Stimulated activated naive CD8-positive, alpha-beta T cell treated with anti-CD3 and anti-CD28 coated beads, Interleukin-15, Interleukin-2, amounts not matched to agents 100 ng/mL and 50 ng/mL, for 24 hours (primary cell): ENCODE measurements at regions not wholly inside any gene's neighbourhood (a gene's known extent, or its start where the extent isn't known, plus 50 kb on each side); places are given as distances from the start of the nearest gene placed in this dataset.

ENCODE experiments used
- H3K27ac Mint-ChIP-seq: one replicate; pipeline ENCODE4 v1.8.0; 2021; ENCODE audit warnings: mild to moderate bottlenecking, mixed read lengths
- H3K27me3 Mint-ChIP-seq: one replicate; pipeline ENCODE4 v1.8.0; 2021; ENCODE audit warnings: mixed read lengths
- H3K36me3 Mint-ChIP-seq: one replicate; pipeline ENCODE4 v1.8.0; 2021; ENCODE audit warnings: low read depth, mixed read lengths
- H3K4me1 Mint-ChIP-seq: one replicate; pipeline ENCODE4 v1.8.0; 2021; ENCODE audit warnings: low read depth, mixed read lengths
- H3K4me3 Mint-ChIP-seq: one replicate; pipeline ENCODE4 v1.8.0; 2021; ENCODE audit warnings: mild to moderate bottlenecking, mixed read lengths
- H3K9me3 Mint-ChIP-seq: one replicate; pipeline ENCODE4 v1.8.0; 2021; ENCODE audit warnings: mixed read lengths

DNA sequence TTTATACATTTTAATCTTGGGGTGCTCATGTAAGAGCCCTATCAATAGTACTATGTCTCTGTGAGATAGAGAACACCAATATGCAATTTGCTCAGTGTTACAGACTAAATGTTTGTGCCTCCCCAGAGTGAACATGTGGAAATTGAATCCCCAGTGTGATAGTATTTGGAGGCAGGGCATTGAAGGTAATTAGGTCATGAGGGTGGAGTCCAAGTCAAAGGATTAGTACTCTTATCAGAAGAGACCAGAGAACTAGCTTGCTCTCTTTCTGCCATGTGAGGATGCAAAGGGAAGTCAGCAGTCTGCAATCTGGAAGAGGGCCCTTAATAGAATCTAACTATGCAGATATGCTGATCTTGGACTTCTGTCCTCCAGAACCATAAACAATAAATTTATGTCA lies 1317.0 kb downstream of the STIM2 start:
- no peaks in the 10 kb centered on the region for H3K4me1 Mint-ChIP-seq
- no peaks in the 10 kb centered on the region for H3K27me3 Mint-ChIP-seq
- H3K4me3 Mint-ChIP-seq: no peak overlapping the region
- peaks cover 9% of the 10 kb centered on the region for H3K9me3 Mint-ChIP-seq
- no peak overlapping the region for H3K27ac Mint-ChIP-seq
- H3K36me3 Mint-ChIP-seq: no peaks in the 10 kb centered on the region

DNA sequence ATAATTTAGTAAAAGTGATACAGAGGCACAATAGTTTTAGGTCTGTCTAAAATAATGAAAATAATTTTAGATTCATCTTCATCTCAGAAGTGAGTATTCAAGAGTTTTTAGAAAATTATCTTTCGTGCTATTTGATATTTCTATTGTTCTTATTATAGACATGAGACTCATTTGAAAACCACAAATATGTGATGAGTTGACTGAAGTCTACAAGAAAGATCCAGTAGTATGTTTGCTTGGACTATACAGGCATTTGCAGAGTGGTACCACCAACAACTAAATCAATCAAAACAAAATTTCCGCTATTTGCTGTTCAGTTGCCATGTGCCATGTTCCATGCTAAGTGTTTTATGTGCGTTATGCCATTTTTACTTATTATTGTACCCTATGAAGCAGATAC lies 1318.5 kb downstream of the STIM2 start:
- Mint-ChIP-seq H3K9me3 (peaks cover 9% of the 10 kb centered on the region), H3K4me3 (no peak overlapping the region), H3K36me3 (no peaks in the 10 kb centered on the region), H3K27ac (no peak overlapping the region), H3K4me1 (no peaks in the 10 kb centered on the region), H3K27me3 (no peaks in the 10 kb centered on the region)

DNA sequence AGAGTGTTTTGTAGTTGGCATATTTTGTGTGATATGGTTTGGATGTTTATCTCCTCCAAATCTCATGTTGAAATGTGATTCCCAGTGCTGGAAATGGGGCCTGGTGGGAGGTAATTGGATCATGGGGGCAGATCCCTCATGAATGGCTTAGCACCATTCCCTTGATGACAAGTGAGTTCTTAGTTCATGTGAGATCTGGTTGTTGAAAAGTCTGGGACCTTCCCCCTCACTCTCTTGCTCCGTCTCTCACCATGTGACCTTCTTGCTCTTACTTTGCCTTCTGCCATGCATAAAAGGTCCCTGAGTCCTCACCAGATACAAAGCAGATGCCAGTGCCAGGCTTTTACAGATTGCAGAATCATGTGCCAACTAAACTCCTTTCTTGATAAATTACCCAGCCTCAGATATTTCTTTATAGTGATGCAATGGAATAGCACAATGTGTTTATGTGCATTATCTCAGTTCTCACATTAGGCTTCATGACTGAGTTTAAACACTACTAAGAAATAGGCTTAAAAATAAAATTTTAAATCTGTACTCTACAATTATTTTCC lies 1348.8 kb downstream of the STIM2 start:
- Mint-ChIP-seq H3K4me3 (no peak overlapping the region), H3K36me3 (no peaks in the 10 kb centered on the region), H3K27me3 (no peaks in the 10 kb centered on the region), H3K27ac (no peak overlapping the region), H3K9me3 (peaks cover 13% of the 10 kb centered on the region), H3K4me1 (no peaks in the 10 kb centered on the region)

DNA sequence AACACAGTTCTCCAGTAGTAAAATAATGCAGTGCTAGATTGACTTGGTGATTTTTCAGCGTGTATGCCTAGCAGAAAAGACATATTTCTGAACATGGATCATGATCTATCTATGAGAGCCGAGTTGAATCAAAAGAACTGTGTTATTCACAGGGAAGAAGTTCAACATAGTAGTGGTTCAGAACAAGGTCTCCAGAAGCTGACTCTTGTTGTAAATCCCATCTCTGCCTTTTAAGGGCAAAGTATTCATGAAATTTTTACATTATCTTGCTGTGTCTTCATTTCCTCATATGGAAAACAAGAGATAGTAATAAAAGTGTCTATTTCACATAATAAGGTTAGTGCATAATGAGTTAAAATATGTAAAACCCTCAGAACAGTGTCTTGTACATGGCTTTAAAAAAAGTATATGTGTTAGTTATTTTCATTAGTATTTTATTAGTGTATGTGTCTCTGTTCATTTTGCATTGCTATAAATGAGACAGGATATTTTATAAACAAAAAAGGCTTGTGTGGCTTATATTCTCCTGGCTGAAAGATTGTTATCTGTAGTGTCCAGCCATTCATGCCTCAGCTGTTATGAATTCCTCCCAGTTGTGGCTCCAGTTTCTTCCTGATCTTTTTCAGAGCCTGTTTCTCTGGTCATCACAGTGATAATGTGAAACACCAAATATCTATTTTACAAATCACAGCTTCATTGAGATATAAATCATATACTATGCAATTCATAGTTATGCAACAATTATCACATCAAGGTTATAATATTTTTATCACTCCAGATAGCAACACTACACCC lies 1351.2 kb downstream of the STIM2 start:
- no peaks in the 10 kb centered on the region for H3K27me3 Mint-ChIP-seq
- H3K27ac Mint-ChIP-seq: no peak overlapping the region
- no peaks in the 10 kb centered on the region for H3K36me3 Mint-ChIP-seq
- H3K4me3 Mint-ChIP-seq: no peak overlapping the region
- no peaks in the 10 kb centered on the region for H3K4me1 Mint-ChIP-seq
- peaks cover 12% of the 10 kb centered on the region for H3K9me3 Mint-ChIP-seq

DNA sequence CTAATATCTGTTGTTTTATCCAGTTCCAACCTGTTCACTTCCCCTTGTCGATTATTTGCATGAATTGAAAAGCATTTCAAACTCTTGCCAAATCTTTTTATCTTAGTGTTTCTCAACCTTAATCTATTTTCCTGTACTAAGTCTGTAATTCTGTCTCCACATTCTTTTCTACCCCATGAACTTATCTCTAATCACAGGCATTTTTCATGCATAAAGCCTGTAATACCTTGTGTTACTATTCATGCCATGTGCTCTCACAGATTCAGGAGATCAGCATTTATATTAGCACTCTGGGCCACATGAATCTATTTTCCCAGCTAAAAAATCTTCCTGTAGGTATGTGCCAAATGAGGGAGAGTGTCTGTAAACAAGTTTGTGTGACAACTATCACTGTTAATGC lies 1360.9 kb downstream of the STIM2 start:
- Mint-ChIP-seq H3K36me3 (no peaks in the 10 kb centered on the region), H3K4me3 (no peak overlapping the region), H3K4me1 (no peaks in the 10 kb centered on the region), H3K27me3 (no peaks in the 10 kb centered on the region), H3K27ac (no peak overlapping the region), H3K9me3 (peaks cover 13% of the 10 kb centered on the region)

GRCh38 chr4:28225050-28225449 lies 1364.4 kb downstream of the STIM2 start:
- H3K9me3 Mint-ChIP-seq: peaks cover 13% of the 10 kb centered on the region
- no peaks in the 10 kb centered on the region for H3K27me3 Mint-ChIP-seq
- H3K36me3 Mint-ChIP-seq: no peaks in the 10 kb centered on the region
- H3K27ac Mint-ChIP-seq: no peak overlapping the region
- H3K4me1 Mint-ChIP-seq: no peaks in the 10 kb centered on the region
- H3K4me3 Mint-ChIP-seq: no peak overlapping the region

- H3K9me3 Mint-ChIP-seq: peaks cover 13% of the 10 kb centered on the region
- H3K27me3 Mint-ChIP-seq: no peaks in the 10 kb centered on the region
- H3K27ac Mint-ChIP-seq: no peak overlapping the region
- no peaks in the 10 kb centered on the region for H3K36me3 Mint-ChIP-seq
- no peak overlapping the region for H3K4me3 Mint-ChIP-seq
- H3K4me1 Mint-ChIP-seq: no peaks in the 10 kb centered on the region
These were observed 1365.2 kb downstream of the STIM2 start for GRCh38 chr4:28225689-28226353.

DNA sequence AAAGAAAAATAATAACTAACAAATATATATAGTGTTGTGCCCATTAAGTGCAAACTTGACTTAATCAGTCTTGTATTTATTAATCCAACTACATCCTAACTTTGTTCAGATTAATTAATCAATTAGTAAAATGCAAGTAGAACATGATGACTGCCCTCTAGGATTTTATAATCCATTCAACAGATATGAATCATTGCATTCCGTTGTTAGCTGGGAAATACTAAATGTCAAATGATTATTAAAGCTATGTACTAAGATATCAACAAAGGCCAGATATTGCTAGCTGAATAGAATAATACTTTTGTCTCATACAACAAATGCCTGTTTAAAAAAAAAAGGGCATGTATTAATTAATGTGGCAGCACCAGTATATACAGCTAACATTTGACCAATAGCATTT lies 1366.3 kb downstream of the STIM2 start:
- no peak overlapping the region for H3K4me3 Mint-ChIP-seq
- H3K27me3 Mint-ChIP-seq: no peaks in the 10 kb centered on the region
- no peaks in the 10 kb centered on the region for H3K4me1 Mint-ChIP-seq

GRCh38 chr4:28227764-28228163 lies 1367.1 kb downstream of the STIM2 start:
- H3K9me3 Mint-ChIP-seq: peaks cover 5% of the 10 kb centered on the region
- no peaks in the 10 kb centered on the region for H3K36me3 Mint-ChIP-seq
- no peaks in the 10 kb centered on the region for H3K4me1 Mint-ChIP-seq
- no peak overlapping the region for H3K4me3 Mint-ChIP-seq
- H3K27ac Mint-ChIP-seq: no peak overlapping the region
- H3K27me3 Mint-ChIP-seq: no peaks in the 10 kb centered on the region

More for the DNA sequence above, 1366.3 kb downstream of the STIM2 start:
- Mint-ChIP-seq H3K9me3 (peaks cover 6% of the 10 kb centered on the region), H3K36me3 (no peaks in the 10 kb centered on the region), H3K27ac (no peak overlapping the region)

GRCh38 chr4:28228561-28229491 lies 1368.2 kb downstream of the STIM2 start:
- Mint-ChIP-seq H3K9me3 (no peaks in the 10 kb centered on the region), H3K4me3 (no peak overlapping the region), H3K4me1 (no peaks in the 10 kb centered on the region), H3K27me3 (no peaks in the 10 kb centered on the region), H3K36me3 (no peaks in the 10 kb centered on the region), H3K27ac (no peak overlapping the region)

- H3K9me3 Mint-ChIP-seq: peaks cover 5% of the 10 kb centered on the region
- H3K27me3 Mint-ChIP-seq: no peaks in the 10 kb centered on the region
- no peak overlapping the region for H3K4me3 Mint-ChIP-seq
- no peaks in the 10 kb centered on the region for H3K36me3 Mint-ChIP-seq
- H3K4me1 Mint-ChIP-seq: no peaks in the 10 kb centered on the region
- H3K27ac Mint-ChIP-seq: no peak overlapping the region
These were observed 1371.7 kb downstream of the STIM2 start for GRCh38 chr4:28232376-28232775.

DNA sequence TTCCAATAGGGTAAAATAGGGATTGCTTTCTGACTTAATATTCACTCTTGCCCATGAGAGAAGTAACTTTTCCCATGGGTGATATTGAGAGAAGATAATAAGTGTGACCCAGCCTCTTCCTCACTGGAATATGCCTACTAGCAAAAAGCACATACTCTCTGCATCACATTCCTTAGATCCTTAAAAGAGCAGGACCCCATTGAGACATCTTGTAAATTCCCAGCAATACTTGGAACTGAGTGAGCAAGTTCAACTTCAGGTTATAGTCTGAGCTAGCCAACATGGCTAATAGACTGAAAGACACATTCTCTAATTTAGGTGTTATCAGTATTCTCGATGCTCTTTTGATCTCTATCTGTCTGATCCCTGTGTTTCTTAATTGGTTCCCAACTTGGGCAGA lies 1372.3 kb downstream of the STIM2 start:
- no peak overlapping the region for H3K27ac Mint-ChIP-seq
- H3K27me3 Mint-ChIP-seq: no peaks in the 10 kb centered on the region
- H3K9me3 Mint-ChIP-seq: peaks cover 5% of the 10 kb centered on the region
- no peaks in the 10 kb centered on the region for H3K36me3 Mint-ChIP-seq
- H3K4me1 Mint-ChIP-seq: no peaks in the 10 kb centered on the region
- no peak overlapping the region for H3K4me3 Mint-ChIP-seq

- H3K4me1 Mint-ChIP-seq: no peaks in the 10 kb centered on the region
- no peak overlapping the region for H3K27ac Mint-ChIP-seq
- H3K4me3 Mint-ChIP-seq: no peak overlapping the region
- no peaks in the 10 kb centered on the region for H3K27me3 Mint-ChIP-seq
- H3K9me3 Mint-ChIP-seq: peaks cover 5% of the 10 kb centered on the region
- no peaks in the 10 kb centered on the region for H3K36me3 Mint-ChIP-seq
These were observed 1373.1 kb downstream of the STIM2 start for GRCh38 chr4:28233724-28234123.

DNA sequence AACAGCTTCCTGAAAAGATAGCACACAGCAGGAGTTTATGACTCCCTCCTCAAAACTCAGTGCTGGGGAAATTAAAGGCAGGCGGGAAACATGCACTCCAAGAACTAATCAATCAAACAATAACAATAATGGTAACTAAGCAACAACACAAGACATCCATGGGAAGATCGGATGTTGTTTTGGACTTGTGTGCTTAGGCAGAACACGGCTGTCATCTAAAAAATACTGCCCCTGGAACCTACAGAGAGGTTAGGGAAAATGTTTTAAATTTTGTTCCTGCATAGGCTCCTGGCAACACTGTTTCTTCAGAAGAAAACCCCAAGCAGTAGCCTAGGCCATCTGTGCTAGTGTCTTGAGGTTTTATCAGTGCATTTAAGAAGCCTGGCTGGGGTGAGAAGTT lies 1378.2 kb downstream of the STIM2 start:
- no peaks in the 10 kb centered on the region for H3K36me3 Mint-ChIP-seq
- H3K27ac Mint-ChIP-seq: no peak overlapping the region
- H3K9me3 Mint-ChIP-seq: peaks cover 5% of the 10 kb centered on the region
- no peaks in the 10 kb centered on the region for H3K27me3 Mint-ChIP-seq
- H3K4me1 Mint-ChIP-seq: no peaks in the 10 kb centered on the region
- no peak overlapping the region for H3K4me3 Mint-ChIP-seq

DNA sequence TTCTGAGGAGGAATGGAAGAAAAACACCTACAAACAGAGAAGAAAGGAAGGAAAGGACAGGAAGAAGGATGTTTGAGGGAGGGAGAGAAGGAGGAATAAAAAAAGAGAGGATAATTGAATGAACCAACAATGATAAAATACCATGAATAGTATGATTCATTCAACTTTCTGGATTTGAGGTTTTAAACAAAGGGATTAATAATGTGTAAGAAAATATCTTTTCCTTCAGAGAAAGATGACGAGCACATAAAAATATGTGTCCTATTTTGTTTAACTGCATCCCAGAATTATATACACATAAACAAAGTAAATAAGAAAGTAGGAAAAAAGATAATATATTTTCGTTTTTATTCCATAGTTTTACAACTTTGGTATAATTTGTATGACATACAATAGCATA lies 1380.4 kb downstream of the STIM2 start:
- no peak overlapping the region for H3K4me3 Mint-ChIP-seq
- H3K9me3 Mint-ChIP-seq: peaks cover 2% of the 10 kb centered on the region

More for the DNA sequence above, 1380.4 kb downstream of the STIM2 start:
- Mint-ChIP-seq H3K4me1 (no peaks in the 10 kb centered on the region), H3K27me3 (no peaks in the 10 kb centered on the region), H3K27ac (no peak overlapping the region), H3K36me3 (no peaks in the 10 kb centered on the region)
